ENCODE measurements at regions not wholly inside any gene's neighbourhood (a gene's known extent, or its start where the extent isn't known, plus 50 kb on each side); places are given as distances from the start of the nearest gene placed in this dataset.

DNA sequence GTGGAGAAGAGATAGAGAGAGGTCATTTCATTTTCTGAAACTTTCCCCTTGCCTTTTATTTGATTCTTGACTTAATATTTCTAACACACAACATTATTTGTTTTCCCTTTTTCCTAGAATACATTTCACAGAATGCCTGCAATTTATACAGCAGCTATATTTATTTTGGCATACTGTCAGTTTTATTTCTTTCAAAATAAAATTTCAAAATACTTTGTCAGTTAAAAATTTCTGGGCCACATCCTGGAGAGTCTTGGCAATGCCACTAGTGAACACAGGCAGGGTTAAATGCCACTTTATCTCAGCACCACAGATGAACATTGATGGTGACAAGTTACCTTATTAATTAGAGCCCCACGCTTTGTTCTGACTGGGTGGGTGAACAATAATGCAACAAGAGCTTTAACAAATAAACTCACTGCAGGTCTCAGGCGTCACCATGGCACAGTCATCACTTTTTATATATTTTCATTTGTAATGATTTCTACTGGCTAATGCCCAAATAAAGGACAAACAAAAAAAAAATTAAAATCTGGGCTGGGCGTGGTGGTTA lies 494.0 kb downstream of the KIF20B start:
- TF ChIP-seq, protein P1, sequence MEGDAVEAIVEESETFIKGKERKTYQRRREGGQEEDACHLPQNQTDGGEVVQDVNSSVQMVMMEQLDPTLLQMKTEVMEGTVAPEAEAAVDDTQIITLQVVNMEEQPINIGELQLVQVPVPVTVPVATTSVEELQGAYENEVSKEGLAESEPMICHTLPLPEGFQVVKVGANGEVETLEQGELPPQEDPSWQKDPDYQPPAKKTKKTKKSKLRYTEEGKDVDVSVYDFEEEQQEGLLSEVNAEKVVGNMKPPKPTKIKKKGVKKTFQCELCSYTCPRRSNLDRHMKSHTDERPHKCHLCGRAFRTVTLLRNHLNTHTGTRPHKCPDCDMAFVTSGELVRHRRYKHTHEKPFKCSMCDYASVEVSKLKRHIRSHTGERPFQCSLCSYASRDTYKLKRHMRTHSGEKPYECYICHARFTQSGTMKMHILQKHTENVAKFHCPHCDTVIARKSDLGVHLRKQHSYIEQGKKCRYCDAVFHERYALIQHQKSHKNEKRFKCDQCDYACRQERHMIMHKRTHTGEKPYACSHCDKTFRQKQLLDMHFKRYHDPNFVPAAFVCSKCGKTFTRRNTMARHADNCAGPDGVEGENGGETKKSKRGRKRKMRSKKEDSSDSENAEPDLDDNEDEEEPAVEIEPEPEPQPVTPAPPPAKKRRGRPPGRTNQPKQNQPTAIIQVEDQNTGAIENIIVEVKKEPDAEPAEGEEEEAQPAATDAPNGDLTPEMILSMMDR (IDR thresholded peaks at IDR 0.05; ENCODE audit: control extremely low read depth, extremely low read depth): no peak
- no peaks in the 10 kb centered on the region for H3K27me3 ChIP-seq (ENCODE audit: control insufficient read depth in 3 of 3, insufficient read depth in 3 of 3, low read length in 2 of 3)
- ATAC-seq (ENCODE audit: insufficient read depth, low FRiP score) (no peak), DNase-seq (no peak)
- no peak overlapping the region for H3K9ac ChIP-seq (ENCODE audit: insufficient read depth in 1 of 2, low read length in 2 of 2)
- 71 to 76% methylated on average over 3 of the region's 3 CpGs for WGBS, 2 donors
- no peaks in the 10 kb centered on the region for H3K36me3 ChIP-seq (ENCODE audit: control insufficient read depth in 4 of 4, insufficient read depth in 4 of 4, low read length in 4 of 4)
- no peak overlapping the region for H3K27ac ChIP-seq (ENCODE audit: low read depth in 1 of 2, low read length in 1 of 2)
- H3K4me3 ChIP-seq: no peak overlapping the region
- no peaks in the 10 kb centered on the region for H3K9me3 ChIP-seq (ENCODE audit: control insufficient read depth in 4 of 4, insufficient read depth in 3 of 4, low read length in 3 of 4)
- H3K4me1 ChIP-seq (ENCODE audit: control insufficient read depth in 5 of 5, insufficient read depth in 5 of 5, low read length in 5 of 5): no peaks in the 10 kb centered on the region

DNA sequence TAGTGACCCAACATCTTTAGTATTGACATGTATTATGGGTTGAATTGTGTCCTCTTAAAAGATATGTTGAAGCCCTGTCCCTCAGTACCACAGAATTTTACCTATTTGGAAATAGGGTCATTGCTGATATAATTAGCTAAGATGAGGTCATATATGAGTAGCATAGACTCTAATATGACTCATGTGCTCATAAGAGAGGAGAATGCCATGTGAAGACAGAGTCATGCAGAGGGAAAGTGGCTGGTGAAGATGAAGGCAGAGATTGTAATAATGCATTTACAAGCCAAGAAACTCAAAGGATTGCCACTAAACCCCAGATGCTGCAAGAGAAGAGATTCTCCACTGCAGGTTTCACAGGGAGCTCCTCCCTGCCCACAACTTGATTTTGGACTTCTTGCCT lies 496.4 kb downstream of the KIF20B start:
- Histone ChIP-seq H3K4me1 (ENCODE audit: control insufficient read depth in 5 of 5, insufficient read depth in 5 of 5, low read length in 5 of 5) (no peaks in the 10 kb centered on the region), H3K27ac (ENCODE audit: low read depth in 1 of 2, low read length in 1 of 2) (no peak overlapping the region), H3K27me3 (ENCODE audit: control insufficient read depth in 3 of 3, insufficient read depth in 3 of 3, low read length in 2 of 3) (no peaks in the 10 kb centered on the region), H3K9me3 (ENCODE audit: control insufficient read depth in 4 of 4, insufficient read depth in 3 of 4, low read length in 3 of 4) (no peaks in the 10 kb centered on the region), H3K9ac (ENCODE audit: insufficient read depth in 1 of 2, low read length in 2 of 2) (no peak overlapping the region), H3K4me3 (no peak overlapping the region), H3K36me3 (ENCODE audit: control insufficient read depth in 4 of 4, insufficient read depth in 4 of 4, low read length in 4 of 4) (no peaks in the 10 kb centered on the region)
- ATAC-seq (ENCODE audit: insufficient read depth, low FRiP score) (no peak), DNase-seq (no peak)
- TF ChIP-seq, protein P1 (IDR thresholded peaks at IDR 0.05; ENCODE audit: control extremely low read depth, extremely low read depth): no peak

DNA sequence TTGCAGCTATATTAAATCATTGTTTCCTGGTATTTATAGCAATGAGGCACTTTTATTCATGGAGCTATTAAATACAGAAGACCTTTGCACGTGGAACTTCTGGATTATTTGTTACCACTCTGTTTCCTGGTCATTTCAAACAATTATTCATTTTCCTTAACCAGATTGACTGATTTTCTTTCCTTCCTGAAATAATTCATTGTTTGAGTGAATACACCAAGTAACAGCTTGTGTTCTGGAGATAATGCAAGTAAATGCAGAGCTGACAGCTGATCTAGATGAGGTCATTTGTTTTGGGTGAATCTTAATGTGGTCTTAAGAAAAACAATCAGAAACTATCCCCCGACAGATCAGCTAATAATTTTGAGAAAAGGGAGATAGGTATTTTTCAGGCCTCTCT lies 497.7 kb downstream of the KIF20B start:
- H3K27me3 ChIP-seq (ENCODE audit: control insufficient read depth in 3 of 3, insufficient read depth in 3 of 3, low read length in 2 of 3): no peaks in the 10 kb centered on the region
- WGBS, 2 donors: 48 to 51% methylated on average over 2 of the region's 2 CpGs
- H3K36me3 ChIP-seq (ENCODE audit: control insufficient read depth in 4 of 4, insufficient read depth in 4 of 4, low read length in 4 of 4): no peaks in the 10 kb centered on the region
- H3K4me1 ChIP-seq (ENCODE audit: control insufficient read depth in 5 of 5, insufficient read depth in 5 of 5, low read length in 5 of 5): no peaks in the 10 kb centered on the region
- H3K27ac ChIP-seq (ENCODE audit: low read depth in 1 of 2, low read length in 1 of 2): no peak overlapping the region
- DNase-seq (no peak), ATAC-seq (ENCODE audit: insufficient read depth, low FRiP score) (no peak)
- H3K9ac ChIP-seq (ENCODE audit: insufficient read depth in 1 of 2, low read length in 2 of 2): no peak overlapping the region
- TF ChIP-seq, protein P1 (IDR thresholded peaks at IDR 0.05; ENCODE audit: control extremely low read depth, extremely low read depth): no peak
- no peaks in the 10 kb centered on the region for H3K9me3 ChIP-seq (ENCODE audit: control insufficient read depth in 4 of 4, insufficient read depth in 3 of 4, low read length in 3 of 4)
- H3K4me3 ChIP-seq: no peak overlapping the region

DNA sequence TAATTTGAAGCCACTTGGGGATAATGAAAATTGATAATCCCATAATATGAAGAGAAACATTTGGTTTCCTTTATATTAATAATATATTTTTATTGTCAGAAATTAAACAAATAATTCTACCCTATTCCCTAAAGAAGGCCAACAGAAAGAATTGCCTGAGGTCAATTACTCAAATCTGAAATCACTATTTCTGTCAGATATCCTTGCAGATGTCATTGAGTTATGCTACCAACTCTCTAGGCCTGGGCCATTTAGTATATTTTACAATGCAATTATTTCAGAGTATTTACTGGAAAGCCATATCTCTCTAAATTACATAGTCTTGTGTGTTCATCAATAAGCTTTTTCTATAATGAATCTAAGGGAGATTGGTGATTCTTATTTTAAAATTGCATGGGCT lies 498.1 kb downstream of the KIF20B start:
- no peak overlapping the region for H3K9ac ChIP-seq (ENCODE audit: insufficient read depth in 1 of 2, low read length in 2 of 2)
- TF ChIP-seq, protein P1 (IDR thresholded peaks at IDR 0.05; ENCODE audit: control extremely low read depth, extremely low read depth): no peak
- H3K4me3 ChIP-seq: no peak overlapping the region
- H3K27me3 ChIP-seq (ENCODE audit: control insufficient read depth in 3 of 3, insufficient read depth in 3 of 3, low read length in 2 of 3): no peaks in the 10 kb centered on the region
- H3K27ac ChIP-seq (ENCODE audit: low read depth in 1 of 2, low read length in 1 of 2): no peak overlapping the region
- no peaks in the 10 kb centered on the region for H3K9me3 ChIP-seq (ENCODE audit: control insufficient read depth in 4 of 4, insufficient read depth in 3 of 4, low read length in 3 of 4)
- DNase-seq: no peak
- no peak for ATAC-seq (ENCODE audit: insufficient read depth, low FRiP score)
- no peaks in the 10 kb centered on the region for H3K4me1 ChIP-seq (ENCODE audit: control insufficient read depth in 5 of 5, insufficient read depth in 5 of 5, low read length in 5 of 5)
- no peaks in the 10 kb centered on the region for H3K36me3 ChIP-seq (ENCODE audit: control insufficient read depth in 4 of 4, insufficient read depth in 4 of 4, low read length in 4 of 4)
